RWPE2 (cell line): ENCODE measurements at regions not wholly inside any gene's neighbourhood (a gene's known extent, or its start where the extent isn't known, plus 50 kb on each side); places are given as distances from the start of the nearest gene placed in this dataset.
"Not testable (repeated sequence)": the region's sequence is repeated elsewhere in the genome, so short reads cannot be mapped to it uniquely, and the experiment has no call there.

Experiments
- ATAC-seq: fragments of 200-7000 bp; cut with Tn5 transposase; 3 replicates; pipeline ENCODE4 v1.9.1; 2021; ENCODE audit warnings: low read depth
- DNase-seq: peaks from one replicate; pipeline ENCODE4 v3.0.0-alpha.2; 2020; ENCODE audit warnings: low spot score
- H3K27ac ChIP-seq: fragments of 450-650 bp; 2 replicates; pipeline ENCODE4 v1.5.1; 2017; ENCODE audit warnings: mild to moderate bottlenecking; ENCODE audit not compliant: poor library complexity, severe bottlenecking
- H3K27me3 ChIP-seq: fragments of 250-450 bp; sonication (Bioruptor Pico); 2 replicates; pipeline ENCODE4 v1.5.1; 2021; ENCODE audit warnings: mild to moderate bottlenecking, moderate library complexity; ENCODE audit not compliant: insufficient read depth, poor library complexity, severe bottlenecking
- H3K36me3 ChIP-seq: fragments of 250-450 bp; sonication (Bioruptor Pico); 2 replicates; pipeline ENCODE4 v1.5.1; 2020; ENCODE audit warnings: low read depth, mild to moderate bottlenecking, moderate library complexity
- H3K4me1 ChIP-seq: fragments of 250-450 bp; sonication (Bioruptor Pico); 2 replicates; pipeline ENCODE4 v1.5.1; 2021; ENCODE audit warnings: mild to moderate bottlenecking, moderate library complexity; ENCODE audit not compliant: insufficient read depth, poor library complexity, severe bottlenecking
- H3K4me3 ChIP-seq: fragments of 250-450 bp; sonication (Bioruptor Pico); 2 replicates; pipeline ENCODE4 v1.5.1; 2021; ENCODE audit warnings: mild to moderate bottlenecking, moderate library complexity; ENCODE audit not compliant: severe bottlenecking
- H3K9me3 ChIP-seq: fragments of 250-450 bp; sonication (Bioruptor Pico); 2 replicates; pipeline ENCODE4 v1.5.1; 2021; ENCODE audit warnings: mild to moderate bottlenecking, moderate library complexity; ENCODE audit not compliant: severe bottlenecking
- CTCF ChIP-seq: fragments of 450-650 bp; IDR thresholded peaks from one replicate; pipeline ENCODE4 v1.5.1; 2017; ENCODE audit warnings: mild to moderate bottlenecking, moderate library complexity; ENCODE audit not compliant: poor library complexity, severe bottlenecking

GRCh38 chr18:28422577-28422976 lies 245.6 kb upstream of the CDH2 start:
- Histone ChIP-seq H3K27ac (no peak overlapping the region), H3K9me3 (peaks cover 2% of the 10 kb centered on the region), H3K27me3 (no peaks in the 10 kb centered on the region), H3K4me1 (no peaks in the 10 kb centered on the region), H3K36me3 (no peaks in the 10 kb centered on the region), H3K4me3 (no peak overlapping the region)
- no peak for ATAC-seq
- no peak for TF ChIP-seq CTCF
- no peak for DNase-seq

GRCh38 chr18:28421950-28422349 lies 245.0 kb upstream of the CDH2 start:
- not testable (repeated sequence) for DNase-seq

GRCh38 chr18:28412521-28412920 lies 235.6 kb upstream of the CDH2 start:
- H3K9me3 ChIP-seq, result peaks cover 3% of the 10 kb centered on the region
- no peaks in the 10 kb centered on the region for H3K36me3 ChIP-seq
- H3K4me3 ChIP-seq, result no peak overlapping the region
- no peak for ATAC-seq
- H3K4me1 ChIP-seq, result no peaks in the 10 kb centered on the region
- no peak overlapping the region for H3K27ac ChIP-seq
- no peak for DNase-seq
- no peak for TF ChIP-seq CTCF
- no peaks in the 10 kb centered on the region for H3K27me3 ChIP-seq

More at GRCh38 chr18:28421950-28422349, 245.0 kb upstream of the CDH2 start:
- not testable (repeated sequence) for H3K27ac ChIP-seq, ATAC-seq, H3K27me3 ChIP-seq, H3K9me3 ChIP-seq, H3K4me1 ChIP-seq, H3K4me3 ChIP-seq, H3K36me3 ChIP-seq

GRCh38 chr18:28411806-28412205 lies 234.9 kb upstream of the CDH2 start:
- Histone ChIP-seq H3K27me3 (no peaks in the 10 kb centered on the region), H3K4me3 (no peak overlapping the region), H3K27ac (no peak overlapping the region), H3K9me3 (peaks cover 3% of the 10 kb centered on the region), H3K4me1 (no peaks in the 10 kb centered on the region), H3K36me3 (no peaks in the 10 kb centered on the region)
- no peak for DNase-seq
- ATAC-seq, result no peak
- TF ChIP-seq CTCF, result no peak

GRCh38 chr18:28409811-28410210 lies 232.9 kb upstream of the CDH2 start:
- Histone ChIP-seq H3K27me3 (no peaks in the 10 kb centered on the region), H3K4me3 (no peak overlapping the region), H3K36me3 (no peaks in the 10 kb centered on the region), H3K4me1 (no peaks in the 10 kb centered on the region), H3K9me3 (peaks cover 3% of the 10 kb centered on the region), H3K27ac (no peak overlapping the region)
- TF ChIP-seq CTCF, result no peak
- ATAC-seq (no peak), DNase-seq (no peak)

- no peak overlapping the region for H3K4me3 ChIP-seq
- no peaks in the 10 kb centered on the region for H3K36me3 ChIP-seq
- no peaks in the 10 kb centered on the region for H3K4me1 ChIP-seq
- no peak for TF ChIP-seq CTCF
- no peak for ATAC-seq
- H3K9me3 ChIP-seq, result peaks cover 3% of the 10 kb centered on the region
- no peak for DNase-seq
- H3K27me3 ChIP-seq, result no peaks in the 10 kb centered on the region
- H3K27ac ChIP-seq, result no peak overlapping the region
Measured at GRCh38 chr18:28408528-28408927, 231.6 kb upstream of the CDH2 start.
